Panc1 (cell line): ENCODE measurements at regions not wholly inside any gene's neighbourhood (a gene's known extent, or its start where the extent isn't known, plus 50 kb on each side); places are given as distances from the start of the nearest gene placed in this dataset.
A peak's percentile ranks its signal among the peaks of the same experiment; 100 is the strongest.

Experiments used
- ATAC-seq: fragments of 200-7000 bp; cut with Tn5 transposase; 2 replicates; pipeline ENCODE4 v1.9.1; 2020; ENCODE audit warnings: mild to moderate bottlenecking, moderate library complexity
- BruUV-seq: library from RNA; stranded (reverse); fragments of 400-500 nt; replicated peaks from 2 replicates; lab custom pipeline; 2021; lab: Mats Ljungman, UMichigan
- CTCF ChIA-PET: fragments of 300-600 bp; sonication (Branson Sonifier 250); formaldehyde crosslinking; loops from one replicate; lab custom pipeline; 2022; ENCODE audit warnings: antibody characterized with exemption; lab: Charles Lee
- POLR2A ChIA-PET: fragments of 300-600 bp; sonication (Branson Sonifier 250); formaldehyde crosslinking; loops from one replicate; lab custom pipeline; 2022; ENCODE audit warnings: antibody characterized with exemption; lab: Charles Lee
- DNase-seq: peaks from one replicate; pipeline ENCODE4 v3.0.0-alpha.2; 2010; ENCODE audit warnings: low read depth, low spot score
- H3K27ac ChIP-seq: 2 replicates; pipeline ENCODE4 v1.5.1; 2011; ENCODE audit warnings: mild to moderate bottlenecking, low read length, inconsistent platforms
- H3K27me3 ChIP-seq: fragments of 200-500 bp; sonication (Bioruptor generic); 2 replicates; pipeline ENCODE4 v1.6.0; 2014; ENCODE audit warnings: low read length, inconsistent platforms; ENCODE audit not compliant: control insufficient read depth, insufficient read depth
- H3K36me3 ChIP-seq: fragments of 200-500 bp; sonication (Bioruptor generic); 2 replicates; pipeline ENCODE4 v1.5.1; 2014; ENCODE audit warnings: inconsistent platforms, mild to moderate bottlenecking, low read length, moderate library complexity; ENCODE audit not compliant: control insufficient read depth, insufficient read depth
- H3K4me1 ChIP-seq: 2 replicates; pipeline ENCODE4 v1.5.1; 2011; ENCODE audit warnings: inconsistent platforms, mild to moderate bottlenecking, low read length, moderate library complexity; ENCODE audit not compliant: control insufficient read depth, insufficient read depth
- H3K4me3 ChIP-seq, 2 experiments: 2 replicates each; pipeline ENCODE4 v1.5.1; 2011 to 2012; ENCODE audit warnings: low read depth in 2 of 2, low read length in 2 of 2, mild to moderate bottlenecking in 2 of 2, inconsistent platforms in 1 of 2, moderate library complexity in 1 of 2
- H3K9me3 ChIP-seq: fragments of 200-500 bp; sonication (Bioruptor generic); 2 replicates; pipeline ENCODE4 v1.5.1; 2014; ENCODE audit warnings: low read depth, mild to moderate bottlenecking, inconsistent platforms, low read length, moderate library complexity; ENCODE audit not compliant: control insufficient read depth, insufficient read depth
- CTCF ChIP-seq: fragments of 450-650 bp; IDR thresholded peaks from 2 replicates; pipeline ENCODE4 v1.5.1; 2017; ENCODE audit warnings: mild to moderate bottlenecking
- POLR2AphosphoS5 ChIP-seq: IDR thresholded peaks from 2 replicates; pipeline ENCODE4 v1.6.1; 2012; ENCODE audit warnings: mild to moderate bottlenecking, low read depth, low read length, moderate library complexity
- REST ChIP-seq, 2 experiments: IDR thresholded peaks; 2 replicates each; pipeline ENCODE4 v1.6.1; 2011 to 2012; ENCODE audit warnings: low read depth in 2 of 2, control low read depth in 1 of 2, low read length in 1 of 2, mild to moderate bottlenecking in 1 of 2, moderate library complexity in 1 of 2; ENCODE audit not compliant: insufficient read depth in 1 of 2
- SIN3A ChIP-seq: IDR thresholded peaks from 2 replicates; pipeline ENCODE4 v1.6.1; 2012; ENCODE audit warnings: low read depth, mild to moderate bottlenecking, low read length, moderate library complexity, borderline replicate concordance; ENCODE audit not compliant: insufficient read depth
- TCF7L2 ChIP-seq: IDR thresholded peaks from 2 replicates; pipeline ENCODE4 v1.6.1; 2011; ENCODE audit warnings: mild to moderate bottlenecking, low read depth, low read length, inconsistent platforms
- in situ Hi-C: cut with HindIII; loops from 2 replicates; pipeline ENCODE4 v1.10.0; 2016; ENCODE audit warnings: low sequenced_read_pairs, low pct_unique_long_range_greater_than_20kb
- intact Hi-C: fragments of 100-400 bp; cut with micrococcal nuclease; formaldehyde crosslinking; loops from one replicate; pipeline ENCODE4 v1.10.0; 2022; ENCODE audit not compliant: unreplicated experiment

- Histone ChIP-seq H3K4me3 (no peak overlapping the region), H3K27ac (no peak overlapping the region; the same call in 1 of the 2 replicates), H3K36me3 (no peaks in the 10 kb centered on the region), H3K9me3 (no peaks in the 10 kb centered on the region), H3K27me3 (no peaks in the 10 kb centered on the region), H3K4me1 (no peaks in the 10 kb centered on the region)
- no TSS peak for BruUV-seq
- ChIA-PET POLR2A (no interaction called here), CTCF (no interaction called here)
- in situ Hi-C loops (no loop called here), intact Hi-C loops (no loop called here)
- TF ChIP-seq POLR2AphosphoS5 (no peak), TCF7L2 (no peak), REST (IDR thresholded peaks at IDR 0.05; ENCODE audit: insufficient read depth in 1 of 2, low read depth in 2 of 2, low read length in 1 of 2) (no peak), SIN3A (no peak), CTCF (no peak)
- DNase-seq: no peak
- ATAC-seq: no peak
Observed at GRCh38 chr3:178318340-178318739, 217.9 kb upstream of the KCNMB2 start.

- H3K36me3 ChIP-seq: no peaks in the 10 kb centered on the region
- ChIA-PET POLR2A (no interaction called here), CTCF (interaction anchor here (0.7 kb wide), 1 partner anchor 538 kb away, joined by 8 read pairs; no protein-coding TSS in a partner anchor)
- H3K4me1 ChIP-seq: no peaks in the 10 kb centered on the region
- intact Hi-C loops (no loop called here), in situ Hi-C loops (no loop called here)
- DNase-seq (no peak), ATAC-seq (no peak)
- H3K9me3 ChIP-seq: no peaks in the 10 kb centered on the region
- peak overlapping the region; percentile 23; the same call in 1 of the 2 replicates for H3K27ac ChIP-seq
- TF ChIP-seq SIN3A (no peak), TCF7L2 (no peak), REST (IDR thresholded peaks at IDR 0.05; ENCODE audit: insufficient read depth in 1 of 2, low read depth in 2 of 2, low read length in 1 of 2) (no peak), POLR2AphosphoS5 (no peak), CTCF (no peak)
- BruUV-seq: no TSS peak
- no peaks in the 10 kb centered on the region for H3K27me3 ChIP-seq
- H3K4me3 ChIP-seq: no peak overlapping the region
Observed at GRCh38 chr3:178318941-178319816, 217.1 kb upstream of the KCNMB2 start.
